K562 (cell line): ENCODE measurements at regions not wholly inside any gene's neighbourhood (a gene's known extent, or its start where the extent isn't known, plus 50 kb on each side); places are given as distances from the start of the nearest gene placed in this dataset.

Source experiments
- ATAC-seq: fragments of 200-7000 bp; cut with Tn5 transposase; 3 replicates; pipeline ENCODE4 v1.9.1; 2020; ENCODE audit warnings: moderate library complexity
- BruUV-seq: library from RNA; stranded (reverse); fragments of 400-500 nt; replicated peaks from 2 replicates; lab custom pipeline; 2021; lab: Mats Ljungman, UMichigan
- CTCF ChIA-PET: fragments of 300-600 bp; formaldehyde crosslinking; extraction: SDS; loops from one replicate; lab custom pipeline; 2021; ENCODE audit warnings: low intra/inter-chr PET ratio; lab: Yijun Ruan, JAX
- POLR2A ChIA-PET: fragments of 300-600, 350-650 bp; sonication (Branson Sonifier 250); formaldehyde crosslinking; extraction: SDS; loops from one replicate; lab custom pipeline; 2021; ENCODE audit warnings: antibody characterized with exemption, inconsistent platforms; lab: Yijun Ruan, JAX
- DNase-seq, 4 experiments: peaks; one replicate each; pipeline versions ENCODE4 v3.0.0 to v3.0.0-alpha.2; 2011 to 2018; ENCODE audit warnings: low spot score in 3 of 4, mixed read lengths in 3 of 4; ENCODE audit errors: extremely low read depth in 1 of 4
- FAIRE-seq: peaks from 2 replicates; lab custom pipeline; 2011; peaks lifted over from hg19 to GRCh38; lab: Jason Lieb, UNC
- H2AFZ ChIP-seq: 2 replicates; pipeline ENCODE4 v1.6.0; 2011; ENCODE audit warnings: low read depth, low read length, control low read depth, inconsistent platforms
- H3K27ac ChIP-seq: fragments of 200-600 bp; 3 replicates; pipeline ENCODE4 v1.8.0; 2011; ENCODE audit warnings: low read depth, mild to moderate bottlenecking, control low read depth, inconsistent platforms, low read length, moderate library complexity, mixed read lengths; ENCODE audit errors: extremely low read depth
- H3K27me3 ChIP-seq, 2 experiments: fragments of 300-600 bp in 1 of 2; 2 replicates in 1 of 2; 3 replicates in 1 of 2; pipeline versions ENCODE4 v1.6.0 to v1.8.0; 2011; ENCODE audit warnings: inconsistent platforms in 2 of 2, low read length in 2 of 2, mild to moderate bottlenecking in 1 of 2, mixed read lengths in 1 of 2, moderate library complexity in 1 of 2; ENCODE audit not compliant: control insufficient read depth in 2 of 2, insufficient read depth in 2 of 2
- H3K36me3 ChIP-seq: fragments of 300-600 bp; 3 replicates; pipeline ENCODE4 v1.8.0; 2011; ENCODE audit warnings: mild to moderate bottlenecking, low read length, inconsistent platforms; ENCODE audit not compliant: control insufficient read depth, insufficient read depth
- H3K4me1 ChIP-seq, 2 experiments: fragments of 200-600 bp in 1 of 2; replicated peaks in 1 of 2; 2 replicates in 1 of 2; 3 replicates in 1 of 2; pipeline versions ENCODE4 v1.5.1 to v1.8.0; 2011; ENCODE audit warnings: inconsistent platforms in 2 of 2, low read length in 2 of 2, mild to moderate bottlenecking in 1 of 2, mixed read lengths in 1 of 2, moderate library complexity in 1 of 2; ENCODE audit not compliant: control insufficient read depth in 2 of 2, insufficient read depth in 2 of 2
- H3K4me2 ChIP-seq: 2 replicates; pipeline ENCODE4 v1.6.1; 2011; ENCODE audit warnings: low read length, control low read depth, inconsistent platforms, mixed read lengths; ENCODE audit not compliant: insufficient read depth
- H3K4me3 ChIP-seq: fragments of 200-600 bp; sonication (generic), shearing (Covaris generic); 2 replicates; pipeline ENCODE4 v1.5.1; 2016; ENCODE audit warnings: control low read depth, inconsistent platforms
- H3K79me2 ChIP-seq: fragments of 200-600 bp; 3 replicates; pipeline ENCODE4 v1.8.0; 2011; ENCODE audit warnings: low read length, inconsistent platforms; ENCODE audit not compliant: control insufficient read depth, insufficient read depth
- H3K9ac ChIP-seq, 2 experiments: 2 replicates each; pipeline versions ENCODE4 v1.6.0 to v1.6.1; 2011; ENCODE audit warnings: low read depth in 2 of 2, low read length in 2 of 2, control low read depth in 1 of 2, inconsistent platforms in 1 of 2, mild to moderate bottlenecking in 1 of 2, mixed read lengths in 1 of 2; ENCODE audit not compliant: insufficient read depth in 1 of 2
- H3K9me1 ChIP-seq: one replicate; pipeline ENCODE4 v1.6.0; 2011; ENCODE audit warnings: inconsistent platforms, mild to moderate bottlenecking, low read length, moderate library complexity; ENCODE audit not compliant: control insufficient read depth, insufficient read depth
- H3K9me3 ChIP-seq: replicated peaks from 2 replicates; pipeline ENCODE4 v1.5.1; 2011; ENCODE audit warnings: low read depth, low read length, inconsistent platforms; ENCODE audit not compliant: control insufficient read depth, insufficient read depth
- H4K20me1 ChIP-seq: replicated peaks from 2 replicates; pipeline ENCODE4 v1.6.1; 2011; ENCODE audit warnings: low read length, inconsistent platforms, mixed read lengths; ENCODE audit not compliant: control insufficient read depth, insufficient read depth
- BDP1 ChIP-seq: IDR thresholded peaks from 3 replicates; pipeline ENCODE4 v1.6.1; 2011; ENCODE audit not compliant: insufficient read length, insufficient read depth
- CBFA2T3 ChIP-seq: fragments of 450-650 bp; IDR thresholded peaks from 2 replicates; pipeline ENCODE4 v1.6.1; 2017
- CC2D1A ChIP-seq: fragments of 450-650 bp; IDR thresholded peaks from 2 replicates; pipeline ENCODE4 v1.6.1; 2017; ENCODE audit warnings: mild to moderate bottlenecking
- EGR1 ChIP-seq: fragments of 450-650 bp; conservative IDR thresholded peaks from 2 replicates; pipeline ENCODE4 v1.6.1; 2017; ENCODE audit warnings: mild to moderate bottlenecking
- KAT8 ChIP-seq: fragments of 450-650 bp; IDR thresholded peaks from 2 replicates; pipeline ENCODE4 v1.6.1; 2016; ENCODE audit warnings: low read depth, mild to moderate bottlenecking
- L3MBTL2 ChIP-seq: fragments of 450-650 bp; IDR thresholded peaks from 2 replicates; pipeline ENCODE4 v1.6.1; 2016; ENCODE audit warnings: mild to moderate bottlenecking, moderate library complexity
- MEF2D ChIP-seq: conservative IDR thresholded peaks from 2 replicates; pipeline ENCODE4 v1.6.1; 2016; ENCODE audit warnings: low read depth, missing genetic modification characterization, missing compliant biosample characterization
- NFRKB ChIP-seq: fragments of 450-650 bp; IDR thresholded peaks from 2 replicates; pipeline ENCODE4 v1.6.1; 2016; ENCODE audit warnings: low read depth
- NR2C2 ChIP-seq, 2 experiments: fragments of 200-800 bp in 1 of 2; sonication (Bioruptor generic) in 1 of 2; sonication (generic) in 1 of 2; formaldehyde crosslinking in 1 of 2; IDR thresholded peaks; 2 replicates each; pipeline versions ENCODE4 v1.6.1 to v1.8.0; 2016 to 2022; ENCODE audit warnings: mild to moderate bottlenecking in 1 of 2, missing compliant biosample characterization in 1 of 2, missing genetic modification characterization in 1 of 2, missing genetic modification reagents in 1 of 2
- POLR2G ChIP-seq: fragments of 200-400 bp; formaldehyde crosslinking; IDR thresholded peaks from 2 replicates; pipeline ENCODE4 v1.6.1; 2017; ENCODE audit warnings: low read depth, mild to moderate bottlenecking, antibody characterized with exemption, low read length, moderate library complexity
- SAFB2 ChIP-seq: fragments of 200-400 bp; formaldehyde crosslinking; IDR thresholded peaks from 2 replicates; pipeline ENCODE4 v1.6.1; 2018; ENCODE audit warnings: borderline replicate concordance, low read length, low read depth, moderate library complexity; ENCODE audit not compliant: severe bottlenecking
- STAT5A ChIP-seq: IDR thresholded peaks from 2 replicates; pipeline ENCODE4 v1.6.1; 2012; ENCODE audit warnings: low read length, inconsistent platforms, borderline replicate concordance
- THRAP3 ChIP-seq: fragments of 450-650 bp; IDR thresholded peaks from 2 replicates; pipeline ENCODE4 v1.6.1; 2016; ENCODE audit warnings: mild to moderate bottlenecking, inconsistent platforms, borderline replicate concordance
- VEZF1 ChIP-seq: fragments of 200-800 bp; sonication (Bioruptor generic); IDR thresholded peaks from 2 replicates; pipeline ENCODE4 v1.6.1; 2017; ENCODE audit warnings: missing genetic modification characterization, missing compliant biosample characterization
- XRCC4 ChIP-seq: IDR thresholded peaks from one replicate; pipeline ENCODE4 v1.6.1; 2011; ENCODE audit not compliant: insufficient read depth, insufficient read length; ENCODE audit errors: extremely low read depth
- ZNF445 ChIP-seq: fragments of 250-450 bp; sonication (Bioruptor Pico); IDR thresholded peaks from 2 replicates; pipeline ENCODE4 v1.4.0; 2020; ENCODE audit warnings: low read depth, mild to moderate bottlenecking, moderate library complexity
- ZNF668 ChIP-seq: fragments of 250-450 bp; sonication (Bioruptor Pico); IDR thresholded peaks from 2 replicates; pipeline ENCODE4 v1.8.0; 2022; ENCODE audit warnings: mild to moderate bottlenecking, inconsistent platforms
- WGBS: fragments of 100-300 bp; shearing (Covaris generic); methylation state at CpG from one replicate; pipeline ENCODE4 v1.1.6; 2016; ENCODE audit warnings: low coverage, mixed read lengths; ENCODE audit not compliant: insufficient coverage; ENCODE audit errors: missing lambda C conversion rate; 5-methylcytosine and 5-hydroxymethylcytosine counted together
- in situ Hi-C: fragments of 300-500 bp; cut with MboI; formaldehyde crosslinking; loops from 4 replicates; pipeline ENCODE4 v1.15.0; 2018; ENCODE audit warnings: inconsistent platforms, mixed read lengths
- intact Hi-C: fragments of 100-400 bp; cut with micrococcal nuclease; formaldehyde crosslinking; loops from 2 replicates; pipeline ENCODE4 v1.14.2; 2022
- TF ChIP-seq, protein P1 (sequence below), 3 experiments: fragments of 200-800 bp in 1 of 3; fragments of 250-450 bp in 1 of 3; fragments of 450-650 bp in 1 of 3; sonication (Bioruptor Pico) in 1 of 3; sonication (Bioruptor generic) in 1 of 3; formaldehyde crosslinking in 1 of 3; IDR thresholded peaks; 2 replicates each; pipeline versions ENCODE4 v1.6.1 to v1.8.0; 2016 to 2022; ENCODE audit warnings: mild to moderate bottlenecking in 2 of 3, missing genetic modification characterization in 2 of 3, missing compliant biosample characterization in 1 of 3, moderate library complexity in 1 of 3

DNA sequence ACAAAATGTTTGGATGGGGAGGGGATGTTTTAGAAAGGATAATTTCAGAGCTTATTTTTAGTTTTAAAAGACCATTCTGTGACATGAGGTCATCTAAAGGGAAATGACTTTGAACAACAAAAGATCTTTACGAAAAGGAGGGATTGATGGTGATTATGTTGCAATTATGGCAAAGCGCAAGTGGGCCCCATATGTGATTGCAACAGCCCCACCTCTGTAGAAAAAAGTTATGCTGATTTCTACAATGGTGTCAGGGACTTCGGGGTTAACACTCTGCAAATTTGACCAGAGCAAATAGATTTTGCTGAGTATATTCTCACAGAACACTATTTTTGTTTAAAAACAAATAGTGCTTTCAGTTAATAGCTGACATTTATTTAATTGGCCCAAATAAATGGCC lies 312.8 kb downstream of the NSG2 start:
- FAIRE-seq = no peak
- 0% methylated on average over 3 of the region's 3 CpGs for WGBS
- POLR2A ChIA-PET = no interaction called here
- in situ Hi-C loops = no loop called here
- Histone ChIP-seq H4K20me1 (no peaks in the 10 kb centered on the region), H3K27me3 (no peaks in the 10 kb centered on the region; a peak in 1 of 5 replicates), H3K4me1 (no peaks in the 10 kb centered on the region; a peak in 1 of 5 replicates), H3K9me1 (no peaks in the 10 kb centered on the region), H2AFZ (no peak overlapping the region), H3K4me3 (no peak overlapping the region), H3K4me2 (no peak overlapping the region), H3K9me3 (peaks cover 5% of the 10 kb centered on the region; the same call in 1 of the 2 replicates), H3K79me2 (no peaks in the 10 kb centered on the region), H3K27ac (no peak overlapping the region), H3K36me3 (no peaks in the 10 kb centered on the region), H3K9ac (no peak overlapping the region)
- CTCF ChIA-PET = no interaction called here
- no TSS peak for BruUV-seq
- intact Hi-C loops = no loop called here
- TF ChIP-seq EGR1 = no peak
- TF ChIP-seq CBFA2T3 = no peak
- TF ChIP-seq BDP1 = no peak
- TF ChIP-seq ZNF668 (CRISPR knock-in tag) = no peak
- TF ChIP-seq THRAP3 = no peak
- TF ChIP-seq L3MBTL2 = no peak
- TF ChIP-seq KAT8 = no peak
- TF ChIP-seq NFRKB = no peak
- no peak for TF ChIP-seq VEZF1 (CRISPR knock-in tag)
- no peak for TF ChIP-seq MEF2D (tag)
- TF ChIP-seq, protein P1, sequence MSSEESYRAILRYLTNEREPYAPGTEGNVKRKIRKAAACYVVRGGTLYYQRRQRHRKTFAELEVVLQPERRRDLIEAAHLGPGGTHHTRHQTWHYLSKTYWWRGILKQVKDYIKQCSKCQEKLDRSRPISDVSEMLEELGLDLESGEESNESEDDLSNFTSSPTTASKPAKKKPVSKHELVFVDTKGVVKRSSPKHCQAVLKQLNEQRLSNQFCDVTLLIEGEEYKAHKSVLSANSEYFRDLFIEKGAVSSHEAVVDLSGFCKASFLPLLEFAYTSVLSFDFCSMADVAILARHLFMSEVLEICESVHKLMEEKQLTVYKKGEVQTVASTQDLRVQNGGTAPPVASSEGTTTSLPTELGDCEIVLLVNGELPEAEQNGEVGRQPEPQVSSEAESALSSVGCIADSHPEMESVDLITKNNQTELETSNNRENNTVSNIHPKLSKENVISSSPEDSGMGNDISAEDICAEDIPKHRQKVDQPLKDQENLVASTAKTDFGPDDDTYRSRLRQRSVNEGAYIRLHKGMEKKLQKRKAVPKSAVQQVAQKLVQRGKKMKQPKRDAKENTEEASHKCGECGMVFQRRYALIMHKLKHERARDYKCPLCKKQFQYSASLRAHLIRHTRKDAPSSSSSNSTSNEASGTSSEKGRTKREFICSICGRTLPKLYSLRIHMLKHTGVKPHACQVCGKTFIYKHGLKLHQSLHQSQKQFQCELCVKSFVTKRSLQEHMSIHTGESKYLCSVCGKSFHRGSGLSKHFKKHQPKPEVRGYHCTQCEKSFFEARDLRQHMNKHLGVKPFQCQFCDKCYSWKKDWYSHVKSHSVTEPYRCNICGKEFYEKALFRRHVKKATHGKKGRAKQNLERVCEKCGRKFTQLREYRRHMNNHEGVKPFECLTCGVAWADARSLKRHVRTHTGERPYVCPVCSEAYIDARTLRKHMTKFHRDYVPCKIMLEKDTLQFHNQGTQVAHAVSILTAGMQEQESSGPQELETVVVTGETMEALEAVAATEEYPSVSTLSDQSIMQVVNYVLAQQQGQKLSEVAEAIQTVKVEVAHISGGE (CRISPR knock-in tag; IDR thresholded peaks at IDR 0.05) = no peak
- no peak for TF ChIP-seq NR2C2 (CRISPR knock-in tag; IDR thresholded peaks at IDR 0.05)
- TF ChIP-seq NR2C2 (tag; IDR thresholded peaks at IDR 0.05) = no peak
- no peak for TF ChIP-seq STAT5A
- TF ChIP-seq CC2D1A = no peak
- no peak for TF ChIP-seq POLR2G
- no peak for TF ChIP-seq ZNF445 (CRISPR knock-in tag)
- TF ChIP-seq XRCC4 = no peak
- no peak for TF ChIP-seq SAFB2
- no peak for DNase-seq
- no peak for ATAC-seq
